ENCODE measurements at regions not wholly inside any gene's neighbourhood (a gene's known extent, or its start where the extent isn't known, plus 50 kb on each side); places are given as distances from the start of the nearest gene placed in this dataset.

DNA sequence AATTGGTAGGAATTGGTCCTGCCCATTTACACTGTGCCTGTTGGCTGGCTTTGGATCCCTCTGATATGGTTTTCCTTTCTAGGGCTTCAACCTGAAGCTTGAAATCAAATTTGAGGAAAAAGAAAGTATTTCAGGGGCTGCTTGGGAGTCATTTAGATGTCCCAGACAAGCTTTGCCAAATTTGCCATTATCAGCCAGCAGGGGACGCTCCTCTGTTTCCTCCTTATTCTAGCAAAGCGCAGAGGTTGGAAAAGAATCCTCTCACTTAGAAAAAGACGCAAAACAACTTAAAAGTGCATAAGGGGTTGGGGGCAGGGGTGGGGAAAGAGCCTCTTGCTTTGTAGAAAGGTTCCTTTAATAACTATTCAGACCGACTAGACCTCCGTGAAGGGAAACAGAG lies 1211.1 kb upstream of the PCDH20 start:
- intact Hi-C loops (cut with DNase I): no loop called here
- Histone ChIP-seq H3K27me3 (no peaks in the 10 kb centered on the region), H3K4me1 (no peaks in the 10 kb centered on the region), H3K9me3 (peaks cover 2% of the 10 kb centered on the region), H3K4me3 (replicated peaks in 1 of 3) (no peak overlapping the region), H3K27ac (no peak overlapping the region), H3K36me3 (no peaks in the 10 kb centered on the region)
- WGBS, 2 donors: 40 to 46% methylated on average over 5 of the region's 5 CpGs
- TF ChIP-seq POLR2A (IDR thresholded peaks at IDR 0.05): no peak
- TF ChIP-seq, protein P1, sequence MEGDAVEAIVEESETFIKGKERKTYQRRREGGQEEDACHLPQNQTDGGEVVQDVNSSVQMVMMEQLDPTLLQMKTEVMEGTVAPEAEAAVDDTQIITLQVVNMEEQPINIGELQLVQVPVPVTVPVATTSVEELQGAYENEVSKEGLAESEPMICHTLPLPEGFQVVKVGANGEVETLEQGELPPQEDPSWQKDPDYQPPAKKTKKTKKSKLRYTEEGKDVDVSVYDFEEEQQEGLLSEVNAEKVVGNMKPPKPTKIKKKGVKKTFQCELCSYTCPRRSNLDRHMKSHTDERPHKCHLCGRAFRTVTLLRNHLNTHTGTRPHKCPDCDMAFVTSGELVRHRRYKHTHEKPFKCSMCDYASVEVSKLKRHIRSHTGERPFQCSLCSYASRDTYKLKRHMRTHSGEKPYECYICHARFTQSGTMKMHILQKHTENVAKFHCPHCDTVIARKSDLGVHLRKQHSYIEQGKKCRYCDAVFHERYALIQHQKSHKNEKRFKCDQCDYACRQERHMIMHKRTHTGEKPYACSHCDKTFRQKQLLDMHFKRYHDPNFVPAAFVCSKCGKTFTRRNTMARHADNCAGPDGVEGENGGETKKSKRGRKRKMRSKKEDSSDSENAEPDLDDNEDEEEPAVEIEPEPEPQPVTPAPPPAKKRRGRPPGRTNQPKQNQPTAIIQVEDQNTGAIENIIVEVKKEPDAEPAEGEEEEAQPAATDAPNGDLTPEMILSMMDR (IDR thresholded peaks at IDR 0.05): no peak
- DNase-seq: no peak

DNA sequence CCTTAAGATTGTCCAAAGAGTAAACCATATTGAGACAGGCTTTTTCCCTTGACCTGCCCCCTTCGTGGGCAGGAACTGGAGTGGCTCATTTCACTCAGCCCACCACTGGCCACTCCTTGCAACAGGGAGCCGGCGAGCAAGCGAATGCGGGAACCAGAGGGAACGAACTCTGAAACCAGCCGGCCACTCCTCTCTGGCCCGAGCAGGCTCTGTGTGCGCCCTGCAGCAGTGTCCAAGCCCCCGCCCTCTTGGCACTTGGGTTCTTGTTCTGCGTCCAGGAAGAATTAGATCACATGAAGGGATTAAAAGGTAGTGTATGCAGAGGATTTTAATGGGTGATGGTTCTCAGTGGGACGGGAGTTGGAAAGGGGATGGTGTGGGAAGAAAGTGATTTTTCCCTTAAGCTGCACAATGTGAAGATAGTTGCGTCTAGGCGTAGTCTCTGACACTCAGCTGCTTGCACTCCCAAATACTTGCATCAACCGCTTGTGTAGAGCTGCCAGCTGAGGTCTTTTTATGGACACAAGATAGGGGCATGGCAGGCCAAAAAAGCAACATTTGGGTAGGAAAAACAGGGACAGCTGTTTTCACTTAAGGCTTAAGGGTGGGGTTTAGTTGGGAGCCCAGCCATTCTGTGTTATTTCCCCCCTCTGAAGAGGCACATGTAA lies 1209.7 kb upstream of the PCDH20 start:
- DNase-seq: no peak
- no peaks in the 10 kb centered on the region for H3K4me1 ChIP-seq
- H3K36me3 ChIP-seq: no peaks in the 10 kb centered on the region
- no peak overlapping the region for H3K4me3 ChIP-seq (replicated peaks in 1 of 3)
- no peak for TF ChIP-seq POLR2A (IDR thresholded peaks at IDR 0.05)
- 93 to 94% methylated on average over 15 of the region's 15 CpGs for WGBS, 2 donors
- intact Hi-C loops (cut with DNase I): no loop called here
- H3K27me3 ChIP-seq: no peaks in the 10 kb centered on the region
- no peak overlapping the region for H3K27ac ChIP-seq
- peaks cover 6% of the 10 kb centered on the region for H3K9me3 ChIP-seq

DNA sequence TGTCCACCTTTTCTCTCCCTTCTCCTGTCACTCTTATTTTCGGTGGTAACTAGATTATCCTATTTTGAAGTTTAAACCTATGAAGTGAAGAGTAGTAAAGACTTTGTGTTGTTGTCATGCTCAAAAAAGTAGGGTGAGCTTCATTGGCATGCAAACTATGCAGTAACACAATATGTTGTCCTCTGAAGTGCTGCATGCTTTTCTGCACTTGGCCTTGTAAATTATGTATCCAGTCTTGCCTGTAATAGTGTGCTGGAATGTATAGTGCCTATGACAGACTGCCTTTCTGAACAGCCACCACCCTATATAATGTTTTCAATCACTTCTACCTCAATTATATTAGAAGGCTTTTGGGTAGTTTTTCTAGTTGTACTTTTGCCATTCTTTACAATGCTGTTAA lies 1198.2 kb upstream of the PCDH20 start:
- no peak for TF ChIP-seq POLR2A (IDR thresholded peaks at IDR 0.05)
- TF ChIP-seq, protein P1 (IDR thresholded peaks at IDR 0.05): no peak
- DNase-seq: no peak
- no peak overlapping the region for H3K27ac ChIP-seq
- H3K36me3 ChIP-seq: no peaks in the 10 kb centered on the region
- no peaks in the 10 kb centered on the region for H3K27me3 ChIP-seq
- H3K4me1 ChIP-seq: no peaks in the 10 kb centered on the region
- no peak overlapping the region for H3K4me3 ChIP-seq (replicated peaks in 1 of 3)
- H3K9me3 ChIP-seq: no peaks in the 10 kb centered on the region
- 83 to 86% methylated on average over 1 of the region's 1 CpG for WGBS, 2 donors
- intact Hi-C loops (cut with DNase I): no loop called here

DNA sequence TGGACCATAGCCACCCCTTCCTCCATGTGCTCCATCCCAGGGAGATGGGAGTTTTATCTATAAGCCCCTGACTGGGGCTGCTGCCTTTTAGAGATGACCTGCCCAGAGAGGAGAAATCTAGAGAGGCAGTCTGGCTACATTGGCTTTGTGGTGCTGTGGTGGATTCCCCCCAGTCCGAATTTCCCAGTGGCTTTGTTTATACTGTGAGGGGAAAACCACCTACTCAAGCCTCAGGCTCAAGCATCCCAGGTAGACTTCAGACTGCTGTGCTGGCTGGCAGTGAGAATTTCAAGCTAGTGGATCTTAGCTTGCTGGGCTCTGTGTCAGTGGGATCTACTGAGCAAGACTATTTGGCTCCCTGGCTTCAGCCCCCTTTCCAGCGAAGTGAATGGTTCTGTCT lies 1195.7 kb upstream of the PCDH20 start:
- TF ChIP-seq, protein P1 (IDR thresholded peaks at IDR 0.05): no peak
- TF ChIP-seq POLR2A (IDR thresholded peaks at IDR 0.05): no peak
- no peaks in the 10 kb centered on the region for H3K4me1 ChIP-seq
- 92 to 95% methylated on average over 2 of the region's 2 CpGs for WGBS, 2 donors

DNA sequence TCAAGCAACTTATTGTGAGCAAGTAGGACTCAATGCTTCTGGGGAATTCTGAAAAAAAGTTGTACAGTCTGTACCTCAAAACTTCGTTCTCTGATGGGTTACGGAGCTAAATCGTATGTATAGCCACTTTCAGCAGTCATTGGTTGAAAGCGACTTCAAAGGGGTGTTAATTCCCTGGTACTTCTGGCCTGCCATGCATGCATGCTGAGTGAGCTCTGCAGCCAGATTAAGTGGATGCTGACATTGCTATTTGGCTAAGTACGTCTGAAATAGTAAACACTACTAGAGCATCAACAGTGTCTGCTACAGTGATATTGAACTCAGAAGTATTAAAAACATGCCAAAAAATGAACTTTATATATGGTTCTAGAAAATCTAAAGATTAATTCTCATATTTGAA lies 1183.1 kb upstream of the PCDH20 start:
- H3K27me3 ChIP-seq: no peaks in the 10 kb centered on the region
- WGBS, 2 donors: 38% methylated on average over 5 of the region's 5 CpGs
- H3K9me3 ChIP-seq: no peaks in the 10 kb centered on the region
- no peak overlapping the region for H3K4me3 ChIP-seq (replicated peaks in 1 of 3)
- intact Hi-C loops (cut with DNase I): no loop called here
- no peaks in the 10 kb centered on the region for H3K36me3 ChIP-seq
- TF ChIP-seq, protein P1 (IDR thresholded peaks at IDR 0.05): no peak
- TF ChIP-seq POLR2A (IDR thresholded peaks at IDR 0.05): no peak
- H3K4me1 ChIP-seq: no peaks in the 10 kb centered on the region
- DNase-seq: no peak
- no peak overlapping the region for H3K27ac ChIP-seq

More for the DNA sequence above, 1195.7 kb upstream of the PCDH20 start:
- no peak for DNase-seq
- Histone ChIP-seq H3K9me3 (no peaks in the 10 kb centered on the region), H3K27ac (no peak overlapping the region), H3K27me3 (no peaks in the 10 kb centered on the region), H3K36me3 (no peaks in the 10 kb centered on the region), H3K4me3 (replicated peaks in 1 of 3) (no peak overlapping the region)
- intact Hi-C loops (cut with DNase I): no loop called here
